NCI-H2196 (cell line): ENCODE measurements at regions not wholly inside any gene's neighbourhood (a gene's known extent, or its start where the extent isn't known, plus 50 kb on each side); places are given as distances from the start of the nearest gene placed in this dataset.
"Not testable (repeated sequence)": the region's sequence is repeated elsewhere in the genome, so short reads cannot be mapped to it uniquely, and the experiment has no call there.

Experiments used
- DNase-seq: peaks from one replicate; lab custom pipeline; 2025; ENCODE audit not compliant: unreplicated experiment; lab: John Stamatoyannopoulos, UW

GRCh38 chr10:56547163-56547562 lies 186.1 kb upstream of the ZWINT start:
- DNase-seq, result no peak

GRCh38 chr10:56537984-56538383 lies 176.9 kb upstream of the ZWINT start:
- no peak for DNase-seq

- no peak for DNase-seq
These were observed 161.1 kb upstream of the ZWINT start for GRCh38 chr10:56522166-56522565.

- no peak for DNase-seq
These were observed 147.5 kb upstream of the ZWINT start for GRCh38 chr10:56508562-56508961.

GRCh38 chr10:56507033-56507432 lies 146.0 kb upstream of the ZWINT start:
- no peak for DNase-seq

GRCh38 chr10:56505555-56505954 lies 144.5 kb upstream of the ZWINT start:
- DNase-seq, result no peak

GRCh38 chr10:56496186-56496486 lies 135.1 kb upstream of the ZWINT start:
- no peak for DNase-seq

GRCh38 chr10:56487746-56488145 lies 126.7 kb upstream of the ZWINT start:
- no peak for DNase-seq

- no peak for DNase-seq
These were observed 120.5 kb upstream of the ZWINT start for GRCh38 chr10:56481521-56482091.

- DNase-seq, result no peak
These were observed 111.9 kb upstream of the ZWINT start for GRCh38 chr10:56472978-56473377.

- DNase-seq, result no peak
These were observed 109.6 kb upstream of the ZWINT start for GRCh38 chr10:56470701-56471100.

GRCh38 chr10:56469482-56469881 lies 108.4 kb upstream of the ZWINT start:
- DNase-seq, result no peak

GRCh38 chr10:56466005-56466404 lies 104.9 kb upstream of the ZWINT start:
- no peak for DNase-seq

GRCh38 chr10:56449770-56450169 lies 88.7 kb upstream of the ZWINT start:
- DNase-seq, result no peak

GRCh38 chr10:56447613-56448012 lies 86.6 kb upstream of the ZWINT start:
- DNase-seq, result not testable (repeated sequence)

GRCh38 chr10:56441337-56441736 lies 80.3 kb upstream of the ZWINT start:
- DNase-seq, result not testable (repeated sequence)
